Stimulated activated CD4-positive, alpha-beta T cell treated with anti-CD3 and anti-CD28 coated beads, Interleukin-1b, Interleukin-23, amount 100 ng/mL, for 24 hours (primary cell): ENCODE measurements at regions not wholly inside any gene's neighbourhood (a gene's known extent, or its start where the extent isn't known, plus 50 kb on each side); places are given as distances from the start of the nearest gene placed in this dataset.
"Not testable (repeated sequence)": the region's sequence is repeated elsewhere in the genome, so short reads cannot be mapped to it uniquely, and the experiment has no call there.

Source experiments
- DNase-seq, 4 experiments: peaks; one replicate each; pipeline ENCODE4 v3.0.0-alpha.2; 2020; ENCODE audit warnings: low read depth in 4 of 4, low spot score in 1 of 4

DNA sequence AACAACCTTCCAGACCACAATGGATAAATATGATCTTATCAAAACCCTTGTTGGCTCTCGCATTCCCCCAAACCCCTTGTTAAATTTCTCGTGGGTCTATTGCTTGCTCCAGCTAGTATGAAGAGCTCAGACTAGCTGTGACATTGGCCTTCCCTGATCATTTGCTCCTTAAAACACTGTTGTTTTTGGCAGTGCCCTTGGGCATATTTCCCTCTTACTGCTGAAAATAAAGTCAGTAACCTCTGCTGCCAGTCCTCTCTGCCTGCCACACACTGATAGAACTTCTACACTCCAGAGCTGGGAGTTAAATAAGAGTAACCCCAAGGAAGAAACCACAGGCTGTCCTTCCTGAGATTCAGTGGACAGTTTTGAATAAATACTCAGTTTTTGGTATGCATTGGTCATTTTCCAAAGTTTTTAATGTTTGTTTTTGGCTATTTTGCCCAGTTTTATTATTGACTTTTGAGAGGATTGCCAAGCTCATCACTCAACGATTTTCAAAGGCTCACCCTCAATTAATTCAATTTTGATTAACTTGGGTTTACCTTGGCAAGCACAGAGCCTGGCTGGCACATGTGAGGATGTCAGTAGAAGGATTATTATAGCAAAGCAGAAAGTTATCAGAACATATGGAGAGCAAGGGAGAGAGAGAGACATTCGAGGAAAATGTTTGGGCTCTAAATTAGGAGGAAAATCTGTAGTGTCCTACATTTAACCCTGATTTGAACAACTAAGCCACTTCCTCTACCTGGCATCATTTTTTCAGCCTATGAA is 84.3 kb upstream of the SYN3 start:
- no peak for DNase-seq

DNA sequence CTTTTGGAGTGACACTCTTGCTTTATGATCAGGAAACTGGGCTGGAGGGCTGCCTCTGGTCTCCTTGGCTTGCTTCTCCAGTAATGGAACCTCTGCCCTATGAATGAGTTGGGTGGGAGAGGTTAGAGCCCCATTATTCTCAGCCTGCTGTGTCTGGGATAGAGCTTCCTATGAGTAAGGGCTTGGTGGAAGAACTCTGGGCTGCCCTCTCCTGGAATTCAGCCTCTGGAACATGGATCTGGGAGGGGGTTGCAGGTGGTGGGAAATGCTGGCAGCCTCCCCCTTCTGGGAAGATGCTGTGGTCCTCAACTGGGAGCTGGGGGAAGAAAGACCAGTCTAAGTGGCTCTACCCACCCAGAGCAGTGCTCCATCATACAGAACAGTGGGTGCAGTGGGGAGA is 81.8 kb upstream of the SYN3 start:
- no peak for DNase-seq

GRCh38 chr22:33138333-33138732 is 80.2 kb upstream of the SYN3 start:
- DNase-seq: not testable (repeated sequence)

DNA sequence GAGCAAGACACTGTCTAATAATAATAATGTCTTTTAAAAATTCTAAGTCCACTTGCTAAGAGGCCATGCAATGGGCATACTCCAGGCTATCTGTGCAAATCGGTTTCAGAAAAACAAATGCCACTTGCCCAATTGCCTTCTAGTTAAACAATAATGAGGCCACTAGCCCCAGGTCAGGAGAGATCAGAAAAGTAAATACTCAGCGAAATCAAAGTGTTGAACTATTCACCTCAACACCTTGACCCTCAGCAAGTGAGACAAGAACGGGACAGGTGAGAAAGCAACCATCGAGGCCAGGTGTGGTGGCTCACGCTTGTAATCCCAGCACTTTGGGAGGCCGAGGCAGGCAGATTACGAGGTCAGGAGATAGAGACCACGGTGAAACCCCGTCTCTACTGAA is 72.3 kb upstream of the SYN3 start:
- DNase-seq: no peak

DNA sequence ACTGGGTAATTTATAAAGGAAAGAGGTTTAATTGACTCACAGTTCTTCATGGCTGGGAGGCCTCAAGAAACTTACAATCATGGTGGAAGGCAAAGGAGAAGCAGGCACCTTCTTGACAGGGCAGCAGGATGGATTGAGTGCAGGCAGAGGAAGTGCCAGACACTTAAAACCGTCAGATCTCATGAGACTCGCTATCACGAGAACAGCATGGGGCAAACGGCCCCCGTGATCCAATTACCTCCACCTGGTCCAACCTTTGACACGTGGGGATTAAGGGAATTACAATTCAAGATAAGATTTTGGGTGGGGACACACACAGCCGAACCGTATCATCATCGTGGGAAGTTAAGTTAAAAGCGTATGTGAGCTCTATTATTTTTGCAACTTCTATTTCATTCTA is 71.4 kb upstream of the SYN3 start:
- no peak for DNase-seq

GRCh38 chr22:33126881-33127280 is 68.7 kb upstream of the SYN3 start:
- no peak for DNase-seq

DNA sequence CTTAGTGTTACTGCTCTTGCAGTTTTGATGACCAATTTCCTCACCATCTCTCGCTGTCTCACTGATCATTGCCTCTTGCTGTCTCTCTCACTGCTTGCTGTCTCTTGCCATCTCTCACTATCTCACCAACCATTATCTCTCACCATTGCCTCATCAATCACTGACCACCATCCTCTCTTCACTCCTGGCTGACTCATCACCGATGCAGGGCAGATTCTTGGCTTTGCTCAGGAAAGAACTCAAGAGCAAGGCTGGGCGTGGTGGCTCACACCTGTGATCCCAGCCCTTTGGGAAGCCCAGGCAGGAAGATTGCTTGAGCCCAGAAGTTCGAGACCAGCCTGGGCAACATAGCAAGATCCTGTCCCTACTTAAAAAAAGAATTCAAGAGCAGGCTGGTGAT is 66.3 kb upstream of the SYN3 start:
- DNase-seq: no peak

DNA sequence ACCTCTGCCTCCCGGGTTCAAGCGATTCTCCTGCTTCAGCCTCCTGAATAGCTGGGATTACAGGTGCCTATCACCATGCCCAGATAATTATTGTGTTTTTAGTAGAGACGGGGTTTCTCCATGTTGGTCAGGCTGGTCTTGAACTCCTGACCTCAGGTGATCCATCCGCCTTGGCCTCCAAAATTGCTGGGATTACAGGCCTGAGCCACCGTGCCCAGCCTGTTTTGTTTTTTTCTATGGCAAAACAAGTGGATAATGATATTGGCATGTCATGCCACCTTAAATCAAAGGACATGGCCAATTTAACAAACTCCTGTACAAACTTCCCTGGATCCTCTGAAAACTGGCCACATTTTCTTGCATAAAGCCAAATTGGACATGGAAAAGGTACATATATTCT is 64.3 kb upstream of the SYN3 start:
- DNase-seq: not testable (repeated sequence)

- DNase-seq: no peak
Measured at GRCh38 chr22:33119044-33119443, 60.9 kb upstream of the SYN3 start.

- DNase-seq: no peak
Measured at GRCh38 chr22:33117821-33118220, 59.6 kb upstream of the SYN3 start.

DNA sequence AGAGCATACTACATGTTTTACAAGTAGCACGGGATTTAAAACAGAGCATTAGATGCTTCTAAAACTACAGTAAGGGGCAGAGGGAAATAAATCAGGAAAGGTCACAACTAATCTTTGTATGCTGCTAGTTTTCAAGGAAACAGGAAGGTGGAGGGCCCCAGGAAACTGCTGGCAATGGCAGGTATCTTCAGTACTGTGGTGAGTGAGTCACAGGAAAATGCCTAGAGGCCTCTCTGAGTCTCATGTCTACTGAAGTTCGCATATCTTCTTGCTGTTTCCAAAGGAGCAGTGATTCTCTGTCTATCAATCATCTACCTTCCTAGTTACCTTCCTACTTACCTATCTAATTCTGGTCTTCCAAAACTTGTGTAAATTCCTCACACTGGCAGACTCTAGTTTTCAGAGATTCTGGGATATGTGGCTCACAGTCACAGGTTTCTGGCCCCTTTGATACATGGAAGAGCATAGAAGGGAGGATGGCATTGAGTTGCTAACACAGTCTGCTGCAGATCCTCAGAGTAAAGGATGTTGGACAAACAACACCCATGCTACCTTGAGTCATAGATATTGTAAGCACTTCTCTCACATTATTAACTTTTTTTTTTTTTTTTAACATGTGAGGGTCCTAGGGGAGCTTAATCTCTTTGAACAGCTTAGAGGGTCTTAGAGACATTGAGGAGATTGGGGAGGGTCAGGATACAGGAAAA is 58.8 kb upstream of the SYN3 start:
- no peak for DNase-seq

- DNase-seq: no peak
Measured at GRCh38 chr22:33114565-33114964, 56.4 kb upstream of the SYN3 start.

GRCh38 chr22:33112580-33112979 is 54.4 kb upstream of the SYN3 start:
- no peak for DNase-seq

DNA sequence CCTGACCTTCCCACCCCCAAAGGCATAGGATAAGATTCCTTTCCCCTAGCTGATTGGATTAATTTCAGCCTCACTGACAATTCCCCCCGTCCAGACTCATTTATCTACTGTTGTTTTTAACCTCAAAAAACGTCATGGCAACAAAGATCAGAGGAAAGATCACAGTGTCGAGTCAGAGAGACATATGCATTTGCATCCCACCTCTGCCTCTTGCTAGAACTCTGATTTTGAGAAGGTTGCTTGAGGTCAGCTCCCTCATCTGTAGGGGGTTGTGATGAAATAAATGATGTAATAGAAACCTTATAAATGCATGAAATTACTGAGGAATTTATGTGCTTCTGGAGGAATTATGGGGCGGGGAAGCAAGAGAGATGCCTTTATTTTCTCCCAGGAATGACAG is 53.3 kb upstream of the SYN3 start:
- DNase-seq: no peak

GRCh38 chr22:33110562-33111163 is 52.5 kb upstream of the SYN3 start:
- no peak for DNase-seq

DNA sequence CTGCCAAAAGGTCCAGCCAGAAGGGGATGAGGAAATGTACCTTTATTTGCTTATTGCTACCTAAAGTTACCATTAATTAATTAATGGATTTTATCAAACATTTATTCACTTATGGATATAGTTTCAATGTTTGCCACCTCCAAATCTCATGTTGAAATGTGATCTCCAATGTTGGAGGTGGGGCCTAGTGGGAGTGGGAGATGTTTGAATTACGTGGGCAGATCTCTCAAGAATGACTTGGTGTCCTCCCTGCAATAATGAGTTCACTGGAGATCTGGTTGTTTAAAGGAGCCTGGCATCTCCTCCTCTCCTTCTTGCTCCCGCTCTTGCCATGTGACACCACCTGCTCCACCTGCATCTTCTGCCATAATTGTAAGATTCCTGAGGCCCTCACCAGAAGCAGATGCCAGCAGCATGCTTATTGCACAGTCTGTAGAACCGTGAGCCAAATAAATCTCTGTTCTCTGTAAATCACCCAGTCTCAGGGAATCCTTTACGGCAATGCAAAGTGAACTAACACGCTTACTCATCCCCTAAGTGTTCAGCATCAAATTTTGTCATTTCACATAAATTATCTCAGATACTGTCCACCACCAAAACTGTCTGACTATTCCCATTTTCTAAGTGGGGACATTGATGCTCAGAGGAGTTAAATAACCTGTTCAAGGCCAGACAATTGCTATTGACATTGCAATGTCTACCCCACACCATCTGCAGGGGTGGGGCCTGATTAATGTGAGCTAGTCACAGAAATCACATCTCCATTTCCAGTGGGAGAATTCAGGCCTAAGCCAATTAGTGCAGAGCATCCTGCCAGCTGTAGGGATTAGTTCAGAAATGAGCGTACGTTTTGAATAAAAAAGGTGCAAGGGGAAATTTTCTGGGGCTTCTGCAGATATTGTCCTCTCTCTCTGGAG is 51.6 kb upstream of the SYN3 start:
- DNase-seq: no peak

DNA sequence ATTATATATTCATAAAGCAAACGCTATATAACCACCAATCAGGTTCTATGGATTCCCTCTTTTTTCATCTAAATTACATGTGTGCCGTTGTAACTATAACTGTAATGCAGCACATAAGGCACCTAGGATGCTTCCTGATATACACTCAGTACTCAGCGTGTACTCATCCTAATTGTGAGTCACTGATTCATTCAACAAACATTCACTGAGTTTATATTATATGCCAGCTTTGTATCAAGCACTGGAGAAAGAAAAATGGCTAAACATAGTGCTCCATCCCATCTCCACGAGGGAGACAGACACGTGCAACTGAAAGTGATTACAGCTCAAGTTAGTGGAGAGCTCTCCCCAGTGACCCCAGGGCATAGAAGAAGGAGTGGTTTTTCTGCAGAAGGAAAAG is 49.9 kb upstream of the SYN3 start:
- no peak for DNase-seq
